Natural killer cell treated with Interleukin-12 subunit alpha and Interleukin-12 subunit beta and Interleukin-15 and Interleukin-18, amount 100 ng/mL, for 72 hours (primary cell): ENCODE measurements at regions not wholly inside any gene's neighbourhood (a gene's known extent, or its start where the extent isn't known, plus 50 kb on each side); places are given as distances from the start of the nearest gene placed in this dataset.

Experiments
- ATAC-seq, 2 donors: fragments of 150-1000 bp; cut with Tn5 transposase in 1 of 2; sonication (Bioruptor Pico), chemical (Tn5 transposase) in 1 of 2; 2 replicates each; pipeline ENCODE4 v1.10.0; 2021
- DNase-seq: peaks from one replicate; pipeline ENCODE4 v3.0.0; 2022; ENCODE audit warnings: low spot score
- H3K27ac Mint-ChIP-seq, 2 donors: 1 replicate in 1 of 2; 2 replicates in 1 of 2; pipeline ENCODE4 v1.8.0; 2022; ENCODE audit warnings: mixed read lengths in 2 of 2, mild to moderate bottlenecking in 1 of 2, moderate library complexity in 1 of 2
- H3K27me3 Mint-ChIP-seq, 2 donors: 1 replicate in 1 of 2; 2 replicates in 1 of 2; pipeline ENCODE4 v1.8.0; 2022; ENCODE audit warnings: mixed read lengths in 2 of 2
- H3K36me3 Mint-ChIP-seq: one replicate; pipeline ENCODE4 v1.8.0; 2022; ENCODE audit warnings: mixed read lengths
- H3K4me1 Mint-ChIP-seq, 2 donors: 1 replicate in 1 of 2; 2 replicates in 1 of 2; pipeline ENCODE4 v1.8.0; 2022; ENCODE audit warnings: low read depth in 2 of 2, mixed read lengths in 2 of 2, mild to moderate bottlenecking in 1 of 2
- H3K4me3 Mint-ChIP-seq: one replicate; pipeline ENCODE4 v1.8.0; 2022; ENCODE audit warnings: mixed read lengths
- H3K9me3 Mint-ChIP-seq: 2 replicates; pipeline ENCODE4 v1.8.0; 2022; ENCODE audit warnings: mixed read lengths

GRCh38 chr1:80445033-80445432 is 1355.7 kb upstream of the ADGRL2 start:
- Mint-ChIP-seq H3K4me3 (no peak overlapping the region), H3K9me3 (peaks cover 17% of the 10 kb centered on the region), H3K27me3 (no peaks in the 10 kb centered on the region), H3K27ac (no peak overlapping the region), H3K4me1 (no peaks in the 10 kb centered on the region), H3K36me3 (peaks cover 5% of the 10 kb centered on the region)
- ATAC-seq (no peak), DNase-seq (no peak)

GRCh38 chr1:80444171-80444570 is 1356.6 kb upstream of the ADGRL2 start:
- peaks cover 18% of the 10 kb centered on the region for H3K9me3 Mint-ChIP-seq
- H3K4me1 Mint-ChIP-seq: no peaks in the 10 kb centered on the region
- ATAC-seq: no peak
- no peak overlapping the region for H3K4me3 Mint-ChIP-seq
- DNase-seq: no peak
- no peak overlapping the region for H3K27ac Mint-ChIP-seq
- H3K36me3 Mint-ChIP-seq: peaks cover 5% of the 10 kb centered on the region
- H3K27me3 Mint-ChIP-seq: no peaks in the 10 kb centered on the region

GRCh38 chr1:80441664-80442063 is 1359.1 kb upstream of the ADGRL2 start:
- H3K27me3 Mint-ChIP-seq: no peaks in the 10 kb centered on the region
- H3K4me3 Mint-ChIP-seq: no peak overlapping the region

GRCh38 chr1:80436851-80437250 is 1363.9 kb upstream of the ADGRL2 start:
- H3K27me3 Mint-ChIP-seq: no peaks in the 10 kb centered on the region

More at GRCh38 chr1:80441664-80442063, 1359.1 kb upstream of the ADGRL2 start:
- no peak for DNase-seq
- ATAC-seq: no peak
- Mint-ChIP-seq H3K9me3 (peaks cover 23% of the 10 kb centered on the region), H3K27ac (no peak overlapping the region), H3K4me1 (no peaks in the 10 kb centered on the region), H3K36me3 (peaks cover 5% of the 10 kb centered on the region)

GRCh38 chr1:80427881-80428280 is 1372.9 kb upstream of the ADGRL2 start:
- H3K4me3 Mint-ChIP-seq: no peak overlapping the region
- H3K36me3 Mint-ChIP-seq: peaks cover 11% of the 10 kb centered on the region
- no peaks in the 10 kb centered on the region for H3K27me3 Mint-ChIP-seq
- ATAC-seq (no peak), DNase-seq (no peak)
- H3K9me3 Mint-ChIP-seq: peaks cover 19% of the 10 kb centered on the region
- H3K27ac Mint-ChIP-seq: no peak overlapping the region
- no peaks in the 10 kb centered on the region for H3K4me1 Mint-ChIP-seq

More at GRCh38 chr1:80436851-80437250, 1363.9 kb upstream of the ADGRL2 start:
- H3K4me3 Mint-ChIP-seq: no peak overlapping the region
- ATAC-seq (no peak), DNase-seq (no peak)
- H3K4me1 Mint-ChIP-seq: no peaks in the 10 kb centered on the region
- H3K27ac Mint-ChIP-seq: no peak overlapping the region
- H3K36me3 Mint-ChIP-seq: peaks cover 6% of the 10 kb centered on the region
- H3K9me3 Mint-ChIP-seq: peaks cover 22% of the 10 kb centered on the region

- ATAC-seq (no peak), DNase-seq (no peak)
- H3K9me3 Mint-ChIP-seq: peaks cover 6% of the 10 kb centered on the region
- no peaks in the 10 kb centered on the region for H3K27me3 Mint-ChIP-seq
- H3K4me3 Mint-ChIP-seq: no peak overlapping the region
- no peaks in the 10 kb centered on the region for H3K36me3 Mint-ChIP-seq
- H3K27ac Mint-ChIP-seq: no peak overlapping the region
- no peaks in the 10 kb centered on the region for H3K4me1 Mint-ChIP-seq
Observed at GRCh38 chr1:80424249-80424648, 1376.5 kb upstream of the ADGRL2 start.

- no peaks in the 10 kb centered on the region for H3K36me3 Mint-ChIP-seq
- DNase-seq (no peak), ATAC-seq (no peak)
- H3K4me3 Mint-ChIP-seq: no peak overlapping the region
- H3K27ac Mint-ChIP-seq: no peak overlapping the region
- H3K4me1 Mint-ChIP-seq: no peaks in the 10 kb centered on the region
- H3K27me3 Mint-ChIP-seq: no peaks in the 10 kb centered on the region
- peaks cover 9% of the 10 kb centered on the region for H3K9me3 Mint-ChIP-seq
Observed at GRCh38 chr1:80418134-80418533, 1382.6 kb upstream of the ADGRL2 start.

- H3K4me1 Mint-ChIP-seq: no peaks in the 10 kb centered on the region
- no peaks in the 10 kb centered on the region for H3K36me3 Mint-ChIP-seq
- H3K27ac Mint-ChIP-seq: no peak overlapping the region
- no peaks in the 10 kb centered on the region for H3K27me3 Mint-ChIP-seq
- DNase-seq (no peak), ATAC-seq (no peak)
- H3K4me3 Mint-ChIP-seq: no peak overlapping the region
- H3K9me3 Mint-ChIP-seq: peaks cover 9% of the 10 kb centered on the region
Observed at GRCh38 chr1:80417671-80418070, 1383.1 kb upstream of the ADGRL2 start.

- H3K27me3 Mint-ChIP-seq: no peaks in the 10 kb centered on the region
- no peak overlapping the region for H3K27ac Mint-ChIP-seq
- peaks cover 17% of the 10 kb centered on the region for H3K9me3 Mint-ChIP-seq
- ATAC-seq: no peak
- peaks cover 4% of the 10 kb centered on the region for H3K36me3 Mint-ChIP-seq
- H3K4me3 Mint-ChIP-seq: no peak overlapping the region
- H3K4me1 Mint-ChIP-seq: no peaks in the 10 kb centered on the region
- DNase-seq: no peak
Observed at GRCh38 chr1:80413969-80414368, 1386.8 kb upstream of the ADGRL2 start.

GRCh38 chr1:80410233-80410632 is 1390.5 kb upstream of the ADGRL2 start:
- Mint-ChIP-seq H3K4me3 (no peak overlapping the region), H3K27ac (no peak overlapping the region), H3K4me1 (no peaks in the 10 kb centered on the region), H3K27me3 (no peaks in the 10 kb centered on the region), H3K36me3 (peaks cover 4% of the 10 kb centered on the region), H3K9me3 (peaks cover 17% of the 10 kb centered on the region)
- no peak for DNase-seq
- no peak for ATAC-seq

- ATAC-seq (no peak), DNase-seq (no peak)
- Mint-ChIP-seq H3K4me3 (no peak overlapping the region), H3K36me3 (peaks cover 15% of the 10 kb centered on the region), H3K27me3 (no peaks in the 10 kb centered on the region), H3K4me1 (no peaks in the 10 kb centered on the region), H3K27ac (no peak overlapping the region), H3K9me3 (peaks cover 13% of the 10 kb centered on the region)
Observed at GRCh38 chr1:80403471-80403893, 1397.0 kb upstream of the ADGRL4 start.

GRCh38 chr1:80402625-80403024 is 1396.1 kb upstream of the ADGRL4 start:
- peaks cover 15% of the 10 kb centered on the region for H3K36me3 Mint-ChIP-seq
- no peak for DNase-seq
- no peaks in the 10 kb centered on the region for H3K27me3 Mint-ChIP-seq
- ATAC-seq: no peak
- no peak overlapping the region for H3K27ac Mint-ChIP-seq
- peaks cover 13% of the 10 kb centered on the region for H3K9me3 Mint-ChIP-seq
- H3K4me3 Mint-ChIP-seq: no peak overlapping the region
- H3K4me1 Mint-ChIP-seq: no peaks in the 10 kb centered on the region

GRCh38 chr1:80401757-80402156 is 1395.2 kb upstream of the ADGRL4 start:
- H3K27me3 Mint-ChIP-seq: no peaks in the 10 kb centered on the region
- H3K4me3 Mint-ChIP-seq: no peak overlapping the region
- H3K36me3 Mint-ChIP-seq: peaks cover 15% of the 10 kb centered on the region
- DNase-seq: no peak
- H3K9me3 Mint-ChIP-seq: peaks cover 13% of the 10 kb centered on the region
- H3K27ac Mint-ChIP-seq: no peak overlapping the region
- H3K4me1 Mint-ChIP-seq: no peaks in the 10 kb centered on the region
- no peak for ATAC-seq

- H3K27me3 Mint-ChIP-seq: no peaks in the 10 kb centered on the region
- DNase-seq (no peak), ATAC-seq (no peak)
- no peak overlapping the region for H3K27ac Mint-ChIP-seq
- H3K36me3 Mint-ChIP-seq: no peaks in the 10 kb centered on the region
- H3K9me3 Mint-ChIP-seq: peaks cover 9% of the 10 kb centered on the region
- H3K4me1 Mint-ChIP-seq: no peaks in the 10 kb centered on the region
- H3K4me3 Mint-ChIP-seq: no peak overlapping the region
Observed at GRCh38 chr1:80392529-80392928, 1386.0 kb upstream of the ADGRL4 start.

GRCh38 chr1:80385650-80386049 is 1379.1 kb upstream of the ADGRL4 start:
- no peaks in the 10 kb centered on the region for H3K36me3 Mint-ChIP-seq
- H3K27me3 Mint-ChIP-seq: no peaks in the 10 kb centered on the region
- no peak for DNase-seq
- ATAC-seq: no peak
- peaks cover 8% of the 10 kb centered on the region for H3K9me3 Mint-ChIP-seq
- no peak overlapping the region for H3K27ac Mint-ChIP-seq
- H3K4me3 Mint-ChIP-seq: no peak overlapping the region
- no peaks in the 10 kb centered on the region for H3K4me1 Mint-ChIP-seq
